Common myeloid progenitor, CD34-positive (primary cell): ENCODE measurements at regions not wholly inside any gene's neighbourhood (a gene's known extent, or its start where the extent isn't known, plus 50 kb on each side); places are given as distances from the start of the nearest gene placed in this dataset.
"Not testable (repeated sequence)": the region's sequence is repeated elsewhere in the genome, so short reads cannot be mapped to it uniquely, and the experiment has no call there.

Source experiments
- CTCF ChIA-PET: fragments of 350-600 bp; sonication (Branson Sonifier 250); formaldehyde crosslinking; loops from one replicate; lab custom pipeline; 2021; ENCODE audit warnings: antibody characterized with exemption; lab: Charles Lee
- POLR2A ChIA-PET: fragments of 350-600 bp; sonication (Branson Sonifier 250); formaldehyde crosslinking; loops from one replicate; lab custom pipeline; 2021; ENCODE audit warnings: antibody characterized with exemption; lab: Charles Lee
- DNase-seq, 3 donors: peaks; one replicate each; pipeline versions ENCODE4 v3.0.0 to v3.0.0-alpha.2; 2013
- H3K27ac ChIP-seq, 2 experiments: 1 replicate in 1 of 2; 2 replicates in 1 of 2; pipeline ENCODE4 v1.7.0; 2013; ENCODE audit warnings: inconsistent platforms in 2 of 2, low read length in 2 of 2, mild to moderate bottlenecking in 2 of 2, low read depth in 1 of 2, moderate library complexity in 1 of 2; ENCODE audit not compliant: severe bottlenecking in 2 of 2, insufficient read depth in 1 of 2, poor library complexity in 1 of 2
- H3K27me3 ChIP-seq, 5 experiments: replicated peaks in 2 of 5; 1 replicate in 3 of 5; 2 replicates in 2 of 5; pipeline versions ENCODE4 v1.6.1 to v1.7.0; 2013; ENCODE audit warnings: low read length in 4 of 5, mild to moderate bottlenecking in 2 of 5, moderate library complexity in 2 of 5, inconsistent platforms in 1 of 5; ENCODE audit not compliant: insufficient read depth in 5 of 5, control insufficient read depth in 4 of 5
- H3K36me3 ChIP-seq, 4 experiments: 1 replicate in 2 of 4; 2 replicates in 2 of 4; pipeline versions ENCODE4 v1.6.1 to v1.7.0; 2013; ENCODE audit warnings: low read length in 3 of 4, control low read depth in 1 of 4, mild to moderate bottlenecking in 1 of 4; ENCODE audit not compliant: control insufficient read depth in 4 of 4, insufficient read depth in 4 of 4
- H3K4me1 ChIP-seq, 4 experiments: 1 replicate in 3 of 4; 2 replicates in 1 of 4; pipeline versions ENCODE4 v1.6.1 to v1.7.1; 2013; ENCODE audit warnings: low read length in 3 of 4, mild to moderate bottlenecking in 3 of 4, control low read depth in 1 of 4, inconsistent platforms in 1 of 4, moderate library complexity in 1 of 4; ENCODE audit not compliant: control insufficient read depth in 4 of 4, insufficient read depth in 4 of 4; ENCODE audit errors: control extremely low read depth in 1 of 4
- H3K4me3 ChIP-seq, 7 experiments: 1 replicate in 4 of 7; 2 replicates in 3 of 7; pipeline versions ENCODE4 v1.5.1 to v1.7.0; 2013; ENCODE audit warnings: mild to moderate bottlenecking in 7 of 7, low read length in 6 of 7, moderate library complexity in 6 of 7, inconsistent platforms in 2 of 7, low read depth in 2 of 7, control low read depth in 1 of 7; ENCODE audit not compliant: insufficient read depth in 4 of 7, control insufficient read depth in 1 of 7; ENCODE audit errors: extremely low read depth in 1 of 7
- H3K9me3 ChIP-seq, 5 experiments: 1 replicate in 4 of 5; 2 replicates in 1 of 5; pipeline versions ENCODE4 v1.6.1 to v1.7.1; 2013; ENCODE audit warnings: low read length in 4 of 5, mild to moderate bottlenecking in 2 of 5, inconsistent platforms in 1 of 5, low read depth in 1 of 5, moderate library complexity in 1 of 5; ENCODE audit not compliant: control insufficient read depth in 4 of 5, insufficient read depth in 2 of 5; ENCODE audit errors: control extremely low read depth in 1 of 5
- WGBS: methylation state at CpG from one replicate; pipeline ENCODE4 v1.1.5; 2013; ENCODE audit not compliant: insufficient coverage; 5-methylcytosine and 5-hydroxymethylcytosine counted together

GRCh38 chr1:76687307-76688175 is 179.7 kb upstream of the ST6GALNAC5 start:
- Histone ChIP-seq H3K27ac (no peak overlapping the region), H3K4me1 (no peaks in the 10 kb centered on the region), H3K27me3 (no peaks in the 10 kb centered on the region), H3K36me3 (no peaks in the 10 kb centered on the region), H3K4me3 (no peak overlapping the region), H3K9me3 (no peaks in the 10 kb centered on the region)
- ChIA-PET POLR2A (no interaction called here), CTCF (interaction anchor here (0.7 to 1.4 kb wide), 2 partner anchors 18 to 53 kb away, joined by 3 read pairs; no protein-coding TSS in a partner anchor)
- WGBS, result 58% methylated on average over 5 of the region's 6 CpGs
- no peak for DNase-seq

GRCh38 chr1:76690766-76691165 is 176.5 kb upstream of the ST6GALNAC5 start:
- DNase-seq, result no peak
- Histone ChIP-seq H3K4me3 (no peak overlapping the region), H3K4me1 (no peaks in the 10 kb centered on the region), H3K9me3 (peaks cover 0 to 6% (median 0%) of the 10 kb centered on the region in 5 experiments), H3K27ac (no peak overlapping the region), H3K36me3 (no peaks in the 10 kb centered on the region), H3K27me3 (no peaks in the 10 kb centered on the region)
- ChIA-PET POLR2A (no interaction called here), CTCF (no interaction called here)
- 100% methylated on average over 2 of the region's 3 CpGs for WGBS

- Histone ChIP-seq H3K36me3 (no peaks in the 10 kb centered on the region), H3K4me3 (no peak overlapping the region), H3K27me3 (no peaks in the 10 kb centered on the region), H3K27ac (no peak overlapping the region), H3K4me1 (no peaks in the 10 kb centered on the region), H3K9me3 (peaks cover 0 to 6% (median 0%) of the 10 kb centered on the region in 5 experiments)
- no CpG with 5 or more reads among the region's 2 CpGs for WGBS
- ChIA-PET POLR2A (no interaction called here), CTCF (no interaction called here)
- DNase-seq, result no peak
Observed at GRCh38 chr1:76695535-76695934, 171.7 kb upstream of the ST6GALNAC5 start.

GRCh38 chr1:76697361-76697760 is 169.9 kb upstream of the ST6GALNAC5 start:
- no CpG with 5 or more reads among the region's 3 CpGs for WGBS
- no peak overlapping the region for H3K27ac ChIP-seq
- ChIA-PET CTCF (no interaction called here), POLR2A (no interaction called here)
- H3K4me3 ChIP-seq, result no peak overlapping the region
- H3K36me3 ChIP-seq, result no peaks in the 10 kb centered on the region
- H3K4me1 ChIP-seq, result no peaks in the 10 kb centered on the region
- H3K9me3 ChIP-seq, result peaks cover 0 to 6% (median 0%) of the 10 kb centered on the region in 5 experiments
- no peaks in the 10 kb centered on the region for H3K27me3 ChIP-seq
- DNase-seq, result no peak

- over 99% methylated on average over 21 of the region's 21 CpGs for WGBS
- POLR2A ChIA-PET, CTCF ChIA-PET: not testable (repeated sequence)
Observed at GRCh38 chr1:76699646-76700045, 167.6 kb upstream of the ST6GALNAC5 start.

GRCh38 chr1:76700200-76700599 is 167.1 kb upstream of the ST6GALNAC5 start:
- DNase-seq, H3K4me1 ChIP-seq, POLR2A ChIA-PET, H3K4me3 ChIP-seq, H3K27me3 ChIP-seq, H3K27ac ChIP-seq, H3K9me3 ChIP-seq, H3K36me3 ChIP-seq, CTCF ChIA-PET: not testable (repeated sequence)
- 94% methylated on average over 5 of the region's 12 CpGs for WGBS

More at GRCh38 chr1:76699646-76700045, 167.6 kb upstream of the ST6GALNAC5 start:
- not testable (repeated sequence) for H3K9me3 ChIP-seq, H3K36me3 ChIP-seq, H3K4me3 ChIP-seq, DNase-seq, H3K4me1 ChIP-seq, H3K27me3 ChIP-seq, H3K27ac ChIP-seq

GRCh38 chr1:76705560-76705959 is 161.7 kb upstream of the ST6GALNAC5 start:
- no peaks in the 10 kb centered on the region for H3K27me3 ChIP-seq
- WGBS, result 75% methylated on average over 4 of the region's 4 CpGs
- no peaks in the 10 kb centered on the region for H3K36me3 ChIP-seq
- ChIA-PET CTCF (no interaction called here), POLR2A (no interaction called here)
- H3K9me3 ChIP-seq, result no peaks in the 10 kb centered on the region
- DNase-seq, result no peak
- H3K27ac ChIP-seq, result no peak overlapping the region
- no peak overlapping the region for H3K4me3 ChIP-seq
- H3K4me1 ChIP-seq, result no peaks in the 10 kb centered on the region
